ENCODE measurements at regions not wholly inside any gene's neighbourhood (a gene's known extent, or its start where the extent isn't known, plus 50 kb on each side); places are given as distances from the start of the nearest gene placed in this dataset.

DNA sequence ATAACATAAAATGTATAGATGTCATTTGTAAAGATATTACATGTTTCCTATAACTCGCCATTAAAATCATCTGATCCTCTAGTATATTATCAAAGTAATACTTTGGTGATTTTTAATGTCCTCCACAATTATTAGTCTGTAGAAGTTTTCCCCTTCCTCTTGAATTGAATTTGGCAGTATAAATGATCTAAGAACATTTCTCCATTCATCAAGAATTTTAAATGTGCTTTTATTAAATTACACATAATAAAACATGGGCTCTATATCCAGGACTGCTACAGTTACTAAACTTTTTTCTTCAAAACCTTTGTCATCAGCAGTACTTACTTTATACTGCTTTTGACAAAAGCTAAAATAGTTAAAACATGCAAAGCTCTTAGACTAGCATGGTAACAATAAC lies 315.4 kb upstream of the ZC3H15 start:
- TF ChIP-seq, protein P1, sequence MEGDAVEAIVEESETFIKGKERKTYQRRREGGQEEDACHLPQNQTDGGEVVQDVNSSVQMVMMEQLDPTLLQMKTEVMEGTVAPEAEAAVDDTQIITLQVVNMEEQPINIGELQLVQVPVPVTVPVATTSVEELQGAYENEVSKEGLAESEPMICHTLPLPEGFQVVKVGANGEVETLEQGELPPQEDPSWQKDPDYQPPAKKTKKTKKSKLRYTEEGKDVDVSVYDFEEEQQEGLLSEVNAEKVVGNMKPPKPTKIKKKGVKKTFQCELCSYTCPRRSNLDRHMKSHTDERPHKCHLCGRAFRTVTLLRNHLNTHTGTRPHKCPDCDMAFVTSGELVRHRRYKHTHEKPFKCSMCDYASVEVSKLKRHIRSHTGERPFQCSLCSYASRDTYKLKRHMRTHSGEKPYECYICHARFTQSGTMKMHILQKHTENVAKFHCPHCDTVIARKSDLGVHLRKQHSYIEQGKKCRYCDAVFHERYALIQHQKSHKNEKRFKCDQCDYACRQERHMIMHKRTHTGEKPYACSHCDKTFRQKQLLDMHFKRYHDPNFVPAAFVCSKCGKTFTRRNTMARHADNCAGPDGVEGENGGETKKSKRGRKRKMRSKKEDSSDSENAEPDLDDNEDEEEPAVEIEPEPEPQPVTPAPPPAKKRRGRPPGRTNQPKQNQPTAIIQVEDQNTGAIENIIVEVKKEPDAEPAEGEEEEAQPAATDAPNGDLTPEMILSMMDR (IDR thresholded peaks at IDR 0.05 in 8 of 11, conservative IDR thresholded peaks at IDR 0.05 in 3 of 11) = no peak
- TF ChIP-seq POLR2AphosphoS5 (IDR thresholded peaks at IDR 0.05) = no peak

All from spleen (tissue), 7 donors.